Activated T-cell treated with anti-CD3 and anti-CD28 coated beads, Interleukin-2, amount 50 U/mL, for 72 hours (primary cell): ENCODE measurements at regions not wholly inside any gene's neighbourhood (a gene's known extent, or its start where the extent isn't known, plus 50 kb on each side); places are given as distances from the start of the nearest gene placed in this dataset.

Experiments used
- ATAC-seq, 2 donors: fragments of 150-1000 bp; cut with Tn5 transposase; replicated peaks in 1 of 2; 2 replicates each; pipeline ENCODE4 v1.10.0; 2021; ENCODE audit warnings: moderate library complexity in 2 of 2, mild to moderate bottlenecking in 1 of 2
- DNase-seq, 2 donors: peaks; one replicate each; pipeline ENCODE4 v3.0.0; 2021 to 2022; ENCODE audit warnings: mixed read lengths in 1 of 2
- H3K27ac Mint-ChIP-seq: one replicate; pipeline ENCODE4 v1.8.0; 2022; ENCODE audit warnings: mild to moderate bottlenecking, moderate library complexity, mixed read lengths
- H3K27me3 Mint-ChIP-seq: one replicate; pipeline ENCODE4 v1.8.0; 2022; ENCODE audit warnings: low read depth, mixed read lengths
- H3K36me3 Mint-ChIP-seq, 2 donors: one replicate each; pipeline ENCODE4 v1.8.0; 2022; ENCODE audit warnings: mixed read lengths in 2 of 2, mild to moderate bottlenecking in 1 of 2; ENCODE audit not compliant: insufficient read depth in 2 of 2
- H3K4me1 Mint-ChIP-seq: one replicate; pipeline ENCODE4 v1.8.0; 2022; ENCODE audit warnings: low read depth, mixed read lengths
- H3K4me3 Mint-ChIP-seq, 2 donors: one replicate each; pipeline ENCODE4 v1.8.0; 2022; ENCODE audit warnings: mild to moderate bottlenecking in 2 of 2, mixed read lengths in 2 of 2, moderate library complexity in 2 of 2
- H3K9me3 Mint-ChIP-seq, 2 donors: one replicate each; pipeline ENCODE4 v1.8.0; 2022; ENCODE audit warnings: mixed read lengths in 2 of 2

- peaks cover 8 to 15% of the 10 kb centered on the region in 2 donors for H3K9me3 Mint-ChIP-seq
- no peak for ATAC-seq
- H3K4me3 Mint-ChIP-seq, result no peak overlapping the region
- no peak for DNase-seq
- H3K4me1 Mint-ChIP-seq, result no peaks in the 10 kb centered on the region
- no peak overlapping the region for H3K27ac Mint-ChIP-seq
- no peaks in the 10 kb centered on the region for H3K36me3 Mint-ChIP-seq
- H3K27me3 Mint-ChIP-seq, result no peaks in the 10 kb centered on the region
Measured at GRCh38 chr12:42935756-42936155, 346.2 kb upstream of the PRICKLE1 start.

- peaks cover 8 to 15% of the 10 kb centered on the region in 2 donors for H3K9me3 Mint-ChIP-seq
Measured at GRCh38 chr12:42935090-42935489, 345.5 kb upstream of the PRICKLE1 start.

GRCh38 chr12:42933461-42934081 is 344.0 kb upstream of the PRICKLE1 start:
- H3K27me3 Mint-ChIP-seq, result no peaks in the 10 kb centered on the region
- H3K9me3 Mint-ChIP-seq, result peaks cover 8 to 10% of the 10 kb centered on the region in 2 donors
- H3K36me3 Mint-ChIP-seq, result no peaks in the 10 kb centered on the region
- no peak for DNase-seq
- no peak overlapping the region for H3K27ac Mint-ChIP-seq
- H3K4me3 Mint-ChIP-seq, result no peak overlapping the region
- no peaks in the 10 kb centered on the region for H3K4me1 Mint-ChIP-seq
- no peak for ATAC-seq

More at GRCh38 chr12:42935090-42935489, 345.5 kb upstream of the PRICKLE1 start:
- Mint-ChIP-seq H3K4me3 (no peak overlapping the region), H3K4me1 (no peaks in the 10 kb centered on the region), H3K27ac (no peak overlapping the region), H3K27me3 (no peaks in the 10 kb centered on the region), H3K36me3 (no peaks in the 10 kb centered on the region)
- DNase-seq (no peak), ATAC-seq (no peak)

GRCh38 chr12:42932936-42933335 is 343.4 kb upstream of the PRICKLE1 start:
- H3K4me3 Mint-ChIP-seq, result no peak overlapping the region
- H3K4me1 Mint-ChIP-seq, result no peaks in the 10 kb centered on the region
- H3K27me3 Mint-ChIP-seq, result no peaks in the 10 kb centered on the region
- H3K27ac Mint-ChIP-seq, result no peak overlapping the region
- H3K36me3 Mint-ChIP-seq, result no peaks in the 10 kb centered on the region
- no peak for ATAC-seq
- DNase-seq, result no peak
- peaks cover 8 to 9% of the 10 kb centered on the region in 2 donors for H3K9me3 Mint-ChIP-seq

GRCh38 chr12:42926232-42926631 is 336.7 kb upstream of the PRICKLE1 start:
- peaks cover 1 to 7% of the 10 kb centered on the region in 2 donors for H3K9me3 Mint-ChIP-seq
- no peaks in the 10 kb centered on the region for H3K4me1 Mint-ChIP-seq
- H3K4me3 Mint-ChIP-seq, result no peak overlapping the region
- no peak for DNase-seq
- no peaks in the 10 kb centered on the region for H3K27me3 Mint-ChIP-seq
- no peak for ATAC-seq
- no peak overlapping the region for H3K27ac Mint-ChIP-seq
- no peaks in the 10 kb centered on the region for H3K36me3 Mint-ChIP-seq

GRCh38 chr12:42924482-42924881 is 334.9 kb upstream of the PRICKLE1 start:
- Mint-ChIP-seq H3K27me3 (no peaks in the 10 kb centered on the region), H3K9me3 (peaks cover 1 to 7% of the 10 kb centered on the region in 2 donors), H3K27ac (no peak overlapping the region), H3K4me3 (no peak overlapping the region), H3K4me1 (no peaks in the 10 kb centered on the region), H3K36me3 (no peaks in the 10 kb centered on the region)
- no peak for DNase-seq
- no peak for ATAC-seq

GRCh38 chr12:42923583-42923982 is 334.0 kb upstream of the PRICKLE1 start:
- ATAC-seq (no peak), DNase-seq (no peak)
- H3K27ac Mint-ChIP-seq, result no peak overlapping the region
- no peaks in the 10 kb centered on the region for H3K4me1 Mint-ChIP-seq
- no peaks in the 10 kb centered on the region for H3K36me3 Mint-ChIP-seq
- no peak overlapping the region for H3K4me3 Mint-ChIP-seq
- no peaks in the 10 kb centered on the region for H3K27me3 Mint-ChIP-seq
- peaks cover 1 to 7% of the 10 kb centered on the region in 2 donors for H3K9me3 Mint-ChIP-seq

- Mint-ChIP-seq H3K9me3 (peaks cover 1 to 7% of the 10 kb centered on the region in 2 donors), H3K27me3 (no peaks in the 10 kb centered on the region), H3K36me3 (no peaks in the 10 kb centered on the region), H3K4me1 (no peaks in the 10 kb centered on the region), H3K4me3 (no peak overlapping the region), H3K27ac (no peak overlapping the region)
- ATAC-seq (no peak), DNase-seq (no peak)
Measured at GRCh38 chr12:42923156-42923555, 333.6 kb upstream of the PRICKLE1 start.

- Mint-ChIP-seq H3K36me3 (no peaks in the 10 kb centered on the region), H3K9me3 (peaks cover 0 to 5% of the 10 kb centered on the region in 2 donors), H3K27me3 (no peaks in the 10 kb centered on the region), H3K4me3 (no peak overlapping the region), H3K27ac (no peak overlapping the region), H3K4me1 (no peaks in the 10 kb centered on the region)
- DNase-seq (no peak), ATAC-seq (no peak)
Measured at GRCh38 chr12:42922505-42922850, 332.9 kb upstream of the PRICKLE1 start.

- Mint-ChIP-seq H3K4me3 (no peak overlapping the region), H3K27me3 (no peaks in the 10 kb centered on the region), H3K4me1 (no peaks in the 10 kb centered on the region), H3K27ac (no peak overlapping the region), H3K36me3 (no peaks in the 10 kb centered on the region), H3K9me3 (peaks cover 0 to 5% of the 10 kb centered on the region in 2 donors)
- DNase-seq, result no peak
- no peak for ATAC-seq
Measured at GRCh38 chr12:42921741-42922504, 332.4 kb upstream of the PRICKLE1 start.

GRCh38 chr12:42919691-42920090 is 330.1 kb upstream of the PRICKLE1 start:
- DNase-seq (no peak), ATAC-seq (no peak)
- no peaks in the 10 kb centered on the region for H3K4me1 Mint-ChIP-seq
- H3K9me3 Mint-ChIP-seq, result peaks cover 2% of the 10 kb centered on the region in 2 donors
- no peaks in the 10 kb centered on the region for H3K27me3 Mint-ChIP-seq
- H3K4me3 Mint-ChIP-seq, result no peak overlapping the region
- no peaks in the 10 kb centered on the region for H3K36me3 Mint-ChIP-seq
- H3K27ac Mint-ChIP-seq, result no peak overlapping the region

GRCh38 chr12:42918443-42918842 is 328.9 kb upstream of the PRICKLE1 start:
- Mint-ChIP-seq H3K4me3 (no peak overlapping the region), H3K9me3 (peaks cover 2 to 3% of the 10 kb centered on the region in 2 donors), H3K4me1 (no peaks in the 10 kb centered on the region), H3K27me3 (no peaks in the 10 kb centered on the region), H3K27ac (no peak overlapping the region), H3K36me3 (no peaks in the 10 kb centered on the region)
- DNase-seq (no peak), ATAC-seq (no peak)

GRCh38 chr12:42916143-42916542 is 326.6 kb upstream of the PRICKLE1 start:
- Mint-ChIP-seq H3K27me3 (no peaks in the 10 kb centered on the region), H3K36me3 (no peaks in the 10 kb centered on the region)

GRCh38 chr12:42915426-42915825 is 325.9 kb upstream of the PRICKLE1 start:
- Mint-ChIP-seq H3K36me3 (no peaks in the 10 kb centered on the region), H3K4me3 (no peak overlapping the region), H3K27me3 (no peaks in the 10 kb centered on the region), H3K9me3 (peaks cover 2 to 7% of the 10 kb centered on the region in 2 donors), H3K27ac (peak overlapping the region; percentile 30), H3K4me1 (no peaks in the 10 kb centered on the region)
- ATAC-seq (no peak), DNase-seq (no peak)

More at GRCh38 chr12:42916143-42916542, 326.6 kb upstream of the PRICKLE1 start:
- DNase-seq (no peak), ATAC-seq (no peak)
- Mint-ChIP-seq H3K9me3 (peaks cover 2 to 7% of the 10 kb centered on the region in 2 donors), H3K27ac (no peak overlapping the region), H3K4me1 (no peaks in the 10 kb centered on the region), H3K4me3 (no peak overlapping the region)
